ENCODE measurements at regions not wholly inside any gene's neighbourhood (a gene's known extent, or its start where the extent isn't known, plus 50 kb on each side); places are given as distances from the start of the nearest gene placed in this dataset.

DNA sequence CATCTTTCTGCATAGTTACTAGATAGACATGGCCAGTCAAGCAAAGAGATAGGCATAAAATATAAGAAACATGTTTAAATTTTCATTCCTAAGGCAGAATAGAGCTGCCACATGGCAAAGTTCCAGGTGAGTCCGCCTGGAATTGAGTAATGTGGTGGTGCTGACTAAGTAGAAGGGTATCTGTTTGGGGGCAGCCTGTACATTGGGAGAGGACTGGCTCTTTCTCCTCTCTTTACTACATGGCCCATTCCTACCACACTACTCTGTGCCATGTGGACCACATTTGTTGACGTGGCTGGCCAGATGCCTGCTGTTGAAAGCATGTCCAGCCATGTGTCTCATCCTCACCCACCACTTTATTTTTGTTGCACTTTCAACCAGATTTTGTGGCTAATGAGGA, 354.0 kb downstream of the ETNK1 start:
- Histone ChIP-seq H3K4me3 (no peak overlapping the region), H3K4me1 (ENCODE audit: control insufficient read depth, insufficient read depth, low read length) (no peaks in the 10 kb centered on the region), H3K27ac (ENCODE audit: control insufficient read depth, insufficient read depth) (no peak overlapping the region), H3K27me3 (replicated peaks in 1 of 2; ENCODE audit: control insufficient read depth in 2 of 2, insufficient read depth in 2 of 2, low read length in 1 of 2) (no peaks in the 10 kb centered on the region), H4K20me1 (ENCODE audit: control insufficient read depth, insufficient read depth) (no peaks in the 10 kb centered on the region), H3K4me2 (ENCODE audit: control insufficient read depth, insufficient read depth) (no peak overlapping the region), H3K36me3 (ENCODE audit: control insufficient read depth in 2 of 2, insufficient read depth in 2 of 2, low read length in 1 of 2) (no peaks in the 10 kb centered on the region), H3K9me3 (replicated peaks; ENCODE audit: control insufficient read depth, insufficient read depth, low read length) (no peaks in the 10 kb centered on the region), H2AFZ (ENCODE audit: control insufficient read depth, low read depth, low read length) (no peak overlapping the region), H3K9ac (ENCODE audit: control insufficient read depth, insufficient read depth, low read length) (no peak overlapping the region), H3K79me2 (ENCODE audit: control insufficient read depth, insufficient read depth, low read length) (no peaks in the 10 kb centered on the region)
- RAD21 ChIA-PET (ENCODE audit: unreplicated experiment): no interaction called here
- FAIRE-seq: no peak
- in situ Hi-C loops (cut with MboI) (no loop called here), intact Hi-C loops (cut with micrococcal nuclease; ENCODE audit: unreplicated experiment) (no loop called here)
- no peak for ATAC-seq
- CTCF ChIA-PET: no interaction called here
- WGBS (ENCODE audit: insufficient coverage, insufficient replicate concordance, low lambda C conversion rate, missing lambda C conversion rate): 12% methylated on average over 2 of the region's 2 CpGs
- BruUV-seq (replicated peaks): no TSS peak
- DNase-seq (ENCODE audit: low read depth, low spot score): no peak
- POLR2A ChIA-PET: no interaction called here
- TF ChIP-seq PML (IDR thresholded peaks at IDR 0.05; ENCODE audit: low read length) (no peak), RELA (IDR thresholded peaks at IDR 0.05; ENCODE audit: borderline replicate concordance, partially characterized antibody) (no peak), KAT2A (conservative IDR thresholded peaks at IDR 0.05; ENCODE audit: control insufficient read depth, low read depth, low read length) (no peak), TAF1 (IDR thresholded peaks at IDR 0.05; ENCODE audit: borderline replicate concordance, low read depth, low read length) (no peak)
- SMC1A ChIA-PET (ENCODE audit: uncharacterized antibody, unreplicated experiment): no interaction called here

DNA sequence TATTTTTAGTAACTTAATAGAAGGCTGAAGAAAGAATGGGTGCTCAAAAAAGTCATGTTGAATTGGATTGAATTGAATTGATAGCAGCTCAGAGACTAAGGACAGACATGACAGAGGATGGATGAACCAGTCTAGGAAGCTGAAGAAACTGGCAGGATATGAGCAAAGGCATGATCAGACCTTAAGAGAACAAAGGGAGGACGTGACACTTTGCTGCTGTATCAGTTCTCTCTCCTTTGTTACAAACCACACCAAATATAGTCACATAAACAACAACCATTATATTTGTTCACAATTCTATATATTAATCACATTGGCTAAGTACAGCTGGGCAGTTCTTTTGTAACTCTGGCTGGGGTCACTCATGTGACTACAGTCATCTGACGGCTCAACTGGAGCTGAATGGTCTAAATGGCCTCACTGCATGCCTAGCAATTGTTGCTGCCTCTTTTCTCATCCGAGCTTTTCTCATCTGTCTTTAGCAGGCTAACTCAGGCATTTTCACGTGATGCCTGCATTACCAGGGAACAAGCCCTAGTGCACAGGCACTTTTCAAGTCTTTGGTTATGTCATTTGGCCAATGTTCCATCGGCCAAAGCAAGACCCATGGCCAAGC, 355.0 kb downstream of the ETNK1 start:
- H4K20me1 ChIP-seq (ENCODE audit: control insufficient read depth, insufficient read depth): no peaks in the 10 kb centered on the region
- H3K79me2 ChIP-seq (ENCODE audit: control insufficient read depth, insufficient read depth, low read length): no peaks in the 10 kb centered on the region
- H3K9ac ChIP-seq (ENCODE audit: control insufficient read depth, insufficient read depth, low read length): no peak overlapping the region
- 8% methylated on average over 5 of the region's 5 CpGs for WGBS (ENCODE audit: insufficient coverage, insufficient replicate concordance, low lambda C conversion rate, missing lambda C conversion rate)
- ChIA-PET RAD21 (ENCODE audit: unreplicated experiment) (no interaction called here), POLR2A (no interaction called here), SMC1A (ENCODE audit: uncharacterized antibody, unreplicated experiment) (no interaction called here), CTCF (interaction anchor here (0.6 kb wide), 1 partner anchor 342 kb away, joined by 3 read pairs; no protein-coding TSS in a partner anchor)
- no peak overlapping the region for H3K27ac ChIP-seq (ENCODE audit: control insufficient read depth, insufficient read depth)
- in situ Hi-C loops (cut with MboI): no loop called here
- intact Hi-C loops (cut with micrococcal nuclease; ENCODE audit: unreplicated experiment): no loop called here
- H3K9me3 ChIP-seq (replicated peaks; ENCODE audit: control insufficient read depth, insufficient read depth, low read length): no peaks in the 10 kb centered on the region
- DNase-seq (ENCODE audit: low read depth, low spot score): no peak
- H3K27me3 ChIP-seq (replicated peaks in 1 of 2; ENCODE audit: control insufficient read depth in 2 of 2, insufficient read depth in 2 of 2, low read length in 1 of 2): no peaks in the 10 kb centered on the region
- H3K36me3 ChIP-seq (ENCODE audit: control insufficient read depth in 2 of 2, insufficient read depth in 2 of 2, low read length in 1 of 2): no peaks in the 10 kb centered on the region
- no peak for ATAC-seq
- H3K4me2 ChIP-seq (ENCODE audit: control insufficient read depth, insufficient read depth): no peak overlapping the region
- FAIRE-seq: no peak
- no peak overlapping the region for H2AFZ ChIP-seq (ENCODE audit: control insufficient read depth, low read depth, low read length)
- BruUV-seq (replicated peaks): no TSS peak
- H3K4me3 ChIP-seq: no peak overlapping the region
- H3K4me1 ChIP-seq (ENCODE audit: control insufficient read depth, insufficient read depth, low read length): no peaks in the 10 kb centered on the region
- no peak for TF ChIP-seq ZNF622 (IDR thresholded peaks at IDR 0.05)
- no peak for TF ChIP-seq IKZF1 (conservative IDR thresholded peaks at IDR 0.05)
- TF ChIP-seq, protein P1, sequence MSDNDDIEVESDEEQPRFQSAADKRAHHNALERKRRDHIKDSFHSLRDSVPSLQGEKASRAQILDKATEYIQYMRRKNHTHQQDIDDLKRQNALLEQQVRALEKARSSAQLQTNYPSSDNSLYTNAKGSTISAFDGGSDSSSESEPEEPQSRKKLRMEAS (IDR thresholded peaks at IDR 0.05; ENCODE audit: low read depth, low read length): no peak
- TF ChIP-seq SMAD1 (IDR thresholded peaks at IDR 0.05; ENCODE audit: low read depth, partially characterized antibody): no peak
- TF ChIP-seq, protein P2, sequence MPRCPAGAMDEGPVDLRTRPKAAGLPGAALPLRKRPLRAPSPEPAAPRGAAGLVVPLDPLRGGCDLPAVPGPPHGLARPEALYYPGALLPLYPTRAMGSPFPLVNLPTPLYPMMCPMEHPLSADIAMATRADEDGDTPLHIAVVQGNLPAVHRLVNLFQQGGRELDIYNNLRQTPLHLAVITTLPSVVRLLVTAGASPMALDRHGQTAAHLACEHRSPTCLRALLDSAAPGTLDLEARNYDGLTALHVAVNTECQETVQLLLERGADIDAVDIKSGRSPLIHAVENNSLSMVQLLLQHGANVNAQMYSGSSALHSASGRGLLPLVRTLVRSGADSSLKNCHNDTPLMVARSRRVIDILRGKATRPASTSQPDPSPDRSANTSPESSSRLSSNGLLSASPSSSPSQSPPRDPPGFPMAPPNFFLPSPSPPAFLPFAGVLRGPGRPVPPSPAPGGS (IDR thresholded peaks at IDR 0.05; ENCODE audit: borderline replicate concordance, insufficient read depth, low read depth, low read length, poor library complexity, severe bottlenecking): no peak
- TF ChIP-seq, protein P3, sequence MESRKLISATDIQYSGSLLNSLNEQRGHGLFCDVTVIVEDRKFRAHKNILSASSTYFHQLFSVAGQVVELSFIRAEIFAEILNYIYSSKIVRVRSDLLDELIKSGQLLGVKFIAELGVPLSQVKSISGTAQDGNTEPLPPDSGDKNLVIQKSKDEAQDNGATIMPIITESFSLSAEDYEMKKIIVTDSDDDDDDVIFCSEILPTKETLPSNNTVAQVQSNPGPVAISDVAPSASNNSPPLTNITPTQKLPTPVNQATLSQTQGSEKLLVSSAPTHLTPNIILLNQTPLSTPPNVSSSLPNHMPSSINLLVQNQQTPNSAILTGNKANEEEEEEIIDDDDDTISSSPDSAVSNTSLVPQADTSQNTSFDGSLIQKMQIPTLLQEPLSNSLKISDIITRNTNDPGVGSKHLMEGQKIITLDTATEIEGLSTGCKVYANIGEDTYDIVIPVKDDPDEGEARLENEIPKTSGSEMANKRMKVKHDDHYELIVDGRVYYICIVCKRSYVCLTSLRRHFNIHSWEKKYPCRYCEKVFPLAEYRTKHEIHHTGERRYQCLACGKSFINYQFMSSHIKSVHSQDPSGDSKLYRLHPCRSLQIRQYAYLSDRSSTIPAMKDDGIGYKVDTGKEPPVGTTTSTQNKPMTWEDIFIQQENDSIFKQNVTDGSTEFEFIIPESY (IDR thresholded peaks at IDR 0.05): no peak
- TF ChIP-seq HCFC1 (IDR thresholded peaks at IDR 0.05; ENCODE audit: low read length): no peak
- no peak for TF ChIP-seq RAD21 (IDR thresholded peaks at IDR 0.05; ENCODE audit: insufficient read depth, low read depth, low read length)
- TF ChIP-seq, protein P4, sequence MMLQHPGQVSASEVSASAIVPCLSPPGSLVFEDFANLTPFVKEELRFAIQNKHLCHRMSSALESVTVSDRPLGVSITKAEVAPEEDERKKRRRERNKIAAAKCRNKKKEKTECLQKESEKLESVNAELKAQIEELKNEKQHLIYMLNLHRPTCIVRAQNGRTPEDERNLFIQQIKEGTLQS (IDR thresholded peaks at IDR 0.05; ENCODE audit: borderline replicate concordance, extremely low read depth, low read depth, low read length): no peak
- no peak for TF ChIP-seq NFYA (IDR thresholded peaks at IDR 0.05; ENCODE audit: borderline replicate concordance, low read depth, low read length)
- no peak for TF ChIP-seq POLR2AphosphoS2 (IDR thresholded peaks at IDR 0.05; ENCODE audit: low read depth, low read length)
